HG02885 (cell line): ENCODE measurements at regions not wholly inside any gene's neighbourhood (a gene's known extent, or its start where the extent isn't known, plus 50 kb on each side); places are given as distances from the start of the nearest gene placed in this dataset.

Source experiments
- ATAC-seq: cut with Tn5 transposase; IDR thresholded peaks from one replicate; pipeline ENCODE4 v1.9.1; 2021; ENCODE audit warnings: mild to moderate bottlenecking; ENCODE audit not compliant: unreplicated experiment, poor library complexity

DNA sequence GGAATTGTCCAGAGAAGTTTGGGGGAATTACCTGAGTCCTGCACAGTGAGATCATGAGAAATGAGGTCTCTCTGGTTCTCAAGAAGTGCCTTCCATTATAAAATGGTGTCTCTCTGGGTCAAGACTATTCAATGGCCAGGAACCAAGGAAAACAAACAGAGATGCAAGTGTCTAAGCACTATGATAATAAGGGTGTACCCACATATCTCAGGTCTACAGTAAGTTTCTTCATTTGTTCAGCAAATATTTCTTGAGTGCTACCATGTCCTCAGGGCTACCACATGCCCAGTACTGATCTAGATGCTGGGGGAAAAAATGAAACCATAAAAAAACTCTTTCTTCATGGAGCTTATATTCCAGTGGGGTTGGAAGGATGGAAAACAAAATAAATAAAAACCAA, 170.0 kb downstream of the ACKR3 start:
- ATAC-seq, result no peak

- no peak for ATAC-seq
Observed at GRCh38 chr2:236740506-236740905, 170.9 kb downstream of the ACKR3 start.

GRCh38 chr2:236743039-236743920, 173.7 kb downstream of the ACKR3 start:
- no peak for ATAC-seq

DNA sequence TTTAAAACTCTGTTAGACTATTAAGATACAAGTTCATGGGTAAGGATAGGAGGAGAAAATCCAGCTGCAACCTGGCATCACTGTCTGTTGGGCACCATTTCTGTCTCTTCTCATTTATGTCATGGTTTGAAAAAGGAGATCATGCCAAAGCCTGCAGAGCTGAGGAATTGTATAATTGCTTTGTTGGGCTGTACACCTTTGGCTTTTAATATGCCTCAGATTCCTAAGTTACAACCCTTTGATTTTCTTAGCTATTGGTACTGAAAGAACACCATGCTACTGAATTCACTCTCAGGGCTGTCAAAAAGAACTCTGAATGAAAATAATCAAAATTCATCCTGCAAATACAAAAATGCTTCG, 174.3 kb downstream of the ACKR3 start:
- ATAC-seq, result no peak

DNA sequence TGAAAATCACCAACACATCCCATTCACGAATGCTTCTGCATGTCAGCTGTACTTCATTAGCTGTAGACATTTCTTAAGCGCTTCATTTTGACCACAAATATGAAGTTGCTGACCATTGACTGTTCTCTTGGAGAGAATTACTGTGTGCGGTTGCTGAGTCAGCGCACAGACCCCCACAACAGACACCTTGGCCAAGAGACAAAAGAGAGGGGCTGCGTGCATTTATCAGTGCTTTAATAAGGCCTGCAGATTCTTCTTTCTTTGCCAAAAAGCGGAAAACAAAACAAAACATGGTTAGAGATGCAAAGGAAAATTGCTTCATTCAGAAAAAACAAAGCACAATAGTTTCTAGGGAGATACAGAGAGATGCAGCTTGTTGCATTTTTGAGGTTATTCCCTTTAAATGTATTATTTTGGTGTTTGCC, 174.7 kb downstream of the ACKR3 start:
- no peak for ATAC-seq

DNA sequence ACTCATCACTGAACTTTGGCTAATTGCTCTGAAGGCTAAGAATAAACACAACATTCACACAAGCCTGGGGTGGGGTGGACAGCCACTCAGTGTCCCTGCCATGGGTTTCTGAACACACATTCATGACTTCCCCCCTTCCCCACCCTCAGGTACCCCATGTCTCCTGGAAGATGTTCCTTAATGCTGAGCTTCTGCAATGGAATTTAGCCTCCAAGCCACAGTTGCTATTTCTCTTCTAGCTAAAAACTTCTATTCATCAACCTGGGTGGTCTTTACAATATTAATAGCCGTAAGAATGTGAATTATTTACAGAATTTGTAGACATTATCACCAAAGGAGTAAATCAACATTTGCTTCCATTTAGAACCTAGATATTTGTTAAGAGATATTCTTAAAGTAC, 175.1 kb downstream of the ACKR3 start:
- ATAC-seq, result no peak

- ATAC-seq, result no peak
Observed at GRCh38 chr2:236745420-236746210, 176.0 kb downstream of the ACKR3 start.

DNA sequence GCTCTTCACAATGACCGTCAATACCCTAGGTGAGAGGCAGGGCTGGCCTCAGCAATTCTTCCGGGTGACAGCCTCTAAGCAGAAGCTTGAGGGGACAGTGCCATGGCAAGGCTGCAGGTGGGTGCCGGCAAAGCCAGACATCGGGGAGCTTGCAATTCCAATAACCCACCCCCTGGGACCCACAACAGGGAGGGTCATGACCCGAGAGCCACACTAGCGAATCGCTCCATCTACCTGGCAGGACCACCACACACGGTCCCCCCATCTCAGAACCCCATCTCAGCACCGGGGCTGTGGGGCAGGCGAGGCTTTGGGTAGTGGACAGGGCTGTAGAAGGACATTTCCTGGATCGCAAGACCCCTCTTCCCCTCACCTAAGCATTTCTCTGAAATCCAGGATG, 177.2 kb downstream of the ACKR3 start:
- no peak for ATAC-seq

- ATAC-seq, result no peak
Observed at GRCh38 chr2:236747426-236747825, 177.8 kb downstream of the ACKR3 start.

- ATAC-seq, result no peak
Observed at GRCh38 chr2:236747925-236748324, 178.3 kb downstream of the ACKR3 start.

DNA sequence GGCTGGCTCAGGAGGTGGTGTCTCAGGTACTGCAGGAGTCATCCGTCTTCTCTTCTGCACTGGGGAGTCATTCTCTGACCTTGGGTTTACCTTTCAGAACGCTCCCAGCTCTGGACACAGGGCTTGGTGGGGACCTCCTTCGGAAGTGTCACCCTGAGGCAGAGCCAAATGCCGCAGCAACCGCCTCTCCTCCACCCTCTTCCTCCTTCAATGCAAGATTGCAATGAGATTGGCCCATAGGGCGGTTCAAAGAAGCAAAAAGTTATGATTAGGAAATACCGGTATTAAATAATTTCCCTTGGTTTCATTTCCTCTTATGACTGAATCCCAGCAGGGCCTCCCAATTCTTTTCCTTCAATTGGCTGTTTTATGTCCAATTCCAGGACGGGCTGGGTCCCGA, 178.8 kb downstream of the ACKR3 start:
- ATAC-seq, result no peak

DNA sequence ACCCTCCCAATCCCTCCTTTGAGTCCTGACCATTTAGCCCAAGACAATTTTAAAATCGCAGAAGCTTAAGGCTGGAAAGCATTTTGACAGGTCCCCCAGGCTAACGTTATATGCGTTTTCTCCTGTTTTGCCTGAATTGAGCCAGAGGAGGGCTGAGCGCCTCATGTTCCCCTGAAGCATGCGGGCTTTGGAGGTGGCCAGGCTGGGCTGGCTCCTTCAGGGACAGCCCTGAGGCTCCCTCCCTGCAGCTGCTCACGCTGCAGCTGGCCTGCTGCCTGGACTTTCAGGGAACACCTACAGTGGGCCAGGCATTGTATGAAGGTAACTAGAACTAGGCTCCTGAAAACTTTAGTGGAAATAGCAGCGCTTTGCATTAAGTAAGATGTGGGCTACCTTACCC, 179.2 kb downstream of the ACKR3 start:
- ATAC-seq, result no peak

DNA sequence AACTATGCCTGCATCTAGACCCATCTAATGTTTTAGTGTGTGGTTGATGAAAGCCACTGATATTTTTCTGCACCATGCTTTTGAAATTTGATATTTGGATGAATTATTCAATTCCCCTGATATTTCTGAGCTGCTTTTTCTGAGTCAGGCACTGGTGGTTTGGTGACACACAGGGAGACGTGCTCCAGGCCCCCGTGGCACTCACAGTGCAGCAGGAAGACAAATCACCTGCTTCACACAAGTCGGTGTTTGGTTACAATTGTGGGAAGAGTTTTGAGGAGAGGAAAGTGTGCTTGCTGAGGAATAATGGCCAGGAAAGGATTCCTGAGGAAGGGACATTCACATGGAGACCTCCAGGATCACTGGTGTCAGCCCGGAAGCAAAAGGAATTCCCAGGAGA, 179.7 kb downstream of the ACKR3 start:
- no peak for ATAC-seq

- no peak for ATAC-seq
Observed at GRCh38 chr2:236752096-236752495, 182.5 kb downstream of the ACKR3 start.

- no peak for ATAC-seq
Observed at GRCh38 chr2:236753606-236754270, 184.1 kb downstream of the ACKR3 start.

GRCh38 chr2:236754271-236754944, 184.8 kb downstream of the ACKR3 start:
- no peak for ATAC-seq

- ATAC-seq, result no peak
Observed at GRCh38 chr2:236755278-236755840, 185.7 kb downstream of the ACKR3 start.

DNA sequence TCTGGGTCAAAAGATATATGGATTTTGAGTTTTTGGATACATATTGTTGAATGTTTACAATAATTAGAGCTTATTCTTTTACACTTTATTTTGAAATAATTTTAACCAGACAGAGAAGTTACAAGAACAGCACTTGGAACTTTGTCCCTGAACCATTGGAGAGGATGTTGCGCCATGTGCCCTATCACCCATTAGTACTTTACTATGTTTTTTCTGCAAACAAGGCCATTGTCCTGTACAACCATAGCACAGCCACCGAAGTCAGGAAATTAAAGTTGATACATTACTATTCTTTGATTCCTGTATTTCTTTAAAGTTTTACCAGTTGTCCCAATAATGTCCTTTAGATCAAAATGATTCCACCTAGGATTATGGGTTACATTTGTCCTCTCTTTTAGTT, 188.8 kb downstream of the ACKR3 start:
- no peak for ATAC-seq

DNA sequence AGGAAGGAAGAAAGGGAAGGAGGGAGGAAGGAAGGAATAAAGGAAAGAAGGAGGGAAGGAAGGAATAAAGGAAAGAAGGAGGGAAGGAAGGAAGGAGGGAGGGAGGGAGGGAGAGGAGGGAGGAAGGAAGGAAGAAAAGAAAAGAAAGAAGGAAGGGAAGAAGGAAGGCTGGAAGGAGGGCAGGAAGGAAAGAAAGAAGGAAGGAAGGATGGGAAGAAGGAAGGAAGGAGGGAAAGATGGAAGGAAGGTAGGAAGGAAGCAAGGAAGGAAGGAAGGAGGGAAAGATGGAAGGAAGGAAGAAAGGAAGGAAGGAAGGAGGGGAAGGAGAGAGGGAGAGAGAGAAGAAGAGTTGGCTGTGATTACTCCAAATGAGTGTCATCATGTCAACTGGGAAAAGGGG, 190.6 kb downstream of the ACKR3 start:
- ATAC-seq, result no peak

- no peak for ATAC-seq
Observed at GRCh38 chr2:236761358-236761757, 191.7 kb downstream of the ACKR3 start.
